Thyroid gland (tissue), 4 donors: ENCODE measurements at regions not wholly inside any gene's neighbourhood (a gene's known extent, or its start where the extent isn't known, plus 50 kb on each side); places are given as distances from the start of the nearest gene placed in this dataset.

Source experiments
- CTCF ChIP-seq, 6 experiments: fragments of 200-600 bp in 3 of 6; fragments of 450-650 bp in 3 of 6; sonication (generic) in 3 of 6; IDR thresholded peaks; one replicate each; pipeline ENCODE4 v1.5.1; 2016 to 2019; ENCODE audit warnings: antibody characterized with exemption in 6 of 6, mild to moderate bottlenecking in 2 of 6, inconsistent platforms in 1 of 6, moderate library complexity in 1 of 6
- POLR2A ChIP-seq, 2 donors: fragments of 450-650 bp; IDR thresholded peaks; one replicate each; pipeline ENCODE4 v1.6.1; 2017; ENCODE audit warnings: antibody characterized with exemption in 2 of 2, mild to moderate bottlenecking in 2 of 2, moderate library complexity in 1 of 2

GRCh38 chr7:11934796-11935195 is 102.8 kb upstream of the THSD7A start:
- TF ChIP-seq POLR2A (IDR thresholded peaks at IDR 0.05) (no peak), CTCF (IDR thresholded peaks at IDR 0.05) (no peak)
